Hypothalamus (tissue), 51 donors: ENCODE measurements at regions not wholly inside any gene's neighbourhood (a gene's known extent, or its start where the extent isn't known, plus 50 kb on each side); places are given as distances from the start of the nearest gene placed in this dataset.

Experiments used
- DNase-seq, 51 donors: peaks; one replicate each; lab custom pipeline; 2025; lab: John Stamatoyannopoulos, UW

DNA sequence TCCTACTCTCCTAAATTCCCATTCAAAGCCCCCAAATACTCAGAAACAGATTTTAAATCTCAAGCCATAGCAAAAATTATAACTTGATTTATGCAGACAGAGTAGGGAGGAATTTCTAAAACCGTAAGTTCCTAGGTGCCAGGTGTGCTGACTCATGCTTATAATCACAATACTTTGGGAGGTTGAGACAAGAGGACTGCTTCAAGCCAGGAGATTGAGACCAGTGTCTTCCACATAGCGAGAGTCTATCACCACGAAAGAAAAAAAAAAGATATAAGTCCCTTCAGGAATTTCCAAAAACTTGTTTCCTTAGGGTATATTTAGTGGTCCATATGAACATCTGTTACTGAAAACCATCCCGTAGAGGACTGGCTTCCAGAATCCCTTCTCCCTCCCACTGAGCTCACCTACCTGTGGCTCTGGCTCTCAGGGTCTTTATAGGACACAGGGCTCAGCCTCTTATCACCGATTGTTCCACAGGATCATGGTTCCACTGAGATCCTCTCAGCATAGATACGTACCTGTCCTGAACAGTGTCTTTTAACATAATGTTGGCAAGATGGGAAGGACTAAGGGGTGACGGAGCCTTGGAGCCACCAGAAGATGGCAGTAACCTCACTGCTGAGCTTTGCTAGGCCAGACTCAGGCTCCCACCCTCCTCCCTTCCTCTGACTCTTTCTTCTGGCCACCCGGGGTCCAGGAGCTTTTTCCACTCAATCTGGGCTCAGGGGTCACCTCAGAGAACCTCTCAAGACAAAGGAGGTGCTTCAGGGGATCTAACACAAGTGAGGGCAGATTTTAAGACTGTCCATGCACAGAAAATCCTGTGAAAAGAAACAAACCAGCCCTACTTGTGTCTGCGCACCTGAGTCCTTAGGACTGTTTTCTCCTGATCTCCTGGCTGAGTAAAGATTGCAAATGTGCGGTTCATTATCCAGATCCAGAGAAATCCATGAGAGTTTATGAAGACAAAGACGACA is 117.5 kb upstream of the TOP3B start:
- no peak for DNase-seq

DNA sequence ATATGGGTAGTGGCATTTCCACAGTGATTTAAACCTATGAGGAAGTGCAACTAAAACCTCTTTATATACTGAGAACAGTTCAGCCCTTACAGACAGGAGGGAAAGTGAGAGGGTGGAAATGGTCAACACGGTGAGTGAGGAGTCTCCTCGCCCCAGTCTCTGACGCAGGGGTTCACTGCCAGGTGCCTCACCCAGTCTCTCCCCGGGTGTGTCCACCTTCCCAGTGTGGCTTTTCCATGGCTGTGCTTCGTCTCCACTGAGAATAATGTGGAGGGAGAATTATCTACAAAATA is 116.6 kb upstream of the TOP3B start:
- no peak for DNase-seq

DNA sequence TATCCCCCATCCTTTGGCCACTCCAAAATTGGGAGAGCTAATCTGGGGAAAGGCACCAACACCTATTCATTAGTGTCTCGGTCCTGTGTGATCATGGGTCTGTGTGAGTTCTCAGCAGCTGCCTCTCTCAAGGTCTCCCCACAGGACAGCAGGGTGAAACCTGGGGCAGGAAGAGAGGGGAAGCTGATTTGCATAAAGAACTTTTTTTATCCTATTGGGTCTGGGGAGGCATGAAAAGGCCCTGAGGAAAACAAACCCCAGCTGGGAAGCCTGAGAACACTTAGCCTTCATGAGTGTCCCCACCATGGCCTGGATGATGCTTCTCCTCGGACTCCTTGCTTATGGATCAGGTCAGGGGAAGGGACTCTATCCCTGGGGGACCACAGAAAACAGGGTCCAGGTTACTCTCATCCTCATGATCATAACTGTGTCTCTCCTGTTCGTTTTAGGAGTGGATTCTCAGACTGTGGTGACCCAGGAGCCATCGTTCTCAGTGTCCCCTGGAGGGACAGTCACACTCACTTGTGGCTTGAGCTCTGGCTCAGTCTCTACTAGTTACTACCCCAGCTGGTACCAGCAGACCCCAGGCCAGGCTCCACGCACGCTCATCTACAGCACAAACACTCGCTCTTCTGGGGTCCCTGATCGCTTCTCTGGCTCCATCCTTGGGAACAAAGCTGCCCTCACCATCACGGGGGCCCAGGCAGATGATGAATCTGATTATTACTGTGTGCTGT is 116.0 kb upstream of the TOP3B start:
- DNase-seq: no peak

DNA sequence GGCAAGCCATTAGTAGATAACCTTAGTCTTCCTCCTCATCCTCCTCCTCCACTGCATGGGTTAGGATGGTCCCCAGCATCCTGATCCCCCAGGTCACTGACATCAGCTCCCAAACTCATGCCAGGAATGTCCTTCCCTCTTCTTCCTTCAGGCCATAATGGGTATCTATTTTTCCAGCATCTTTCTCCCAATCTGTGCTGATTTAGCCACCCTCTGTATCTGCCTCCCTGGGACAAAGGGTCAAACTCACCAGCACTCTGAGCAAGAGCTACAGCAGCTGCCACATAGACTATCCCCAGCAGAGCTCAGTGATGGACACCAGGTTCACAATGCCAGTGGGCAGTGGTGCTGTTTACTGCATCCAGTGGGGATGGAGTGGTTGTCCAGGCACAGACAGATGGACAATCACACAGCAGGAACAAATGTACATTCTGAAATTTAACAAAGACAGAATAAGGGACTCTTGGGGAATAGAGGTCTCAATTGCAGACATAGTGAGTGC is 115.2 kb upstream of the TOP3B start:
- DNase-seq: no peak

DNA sequence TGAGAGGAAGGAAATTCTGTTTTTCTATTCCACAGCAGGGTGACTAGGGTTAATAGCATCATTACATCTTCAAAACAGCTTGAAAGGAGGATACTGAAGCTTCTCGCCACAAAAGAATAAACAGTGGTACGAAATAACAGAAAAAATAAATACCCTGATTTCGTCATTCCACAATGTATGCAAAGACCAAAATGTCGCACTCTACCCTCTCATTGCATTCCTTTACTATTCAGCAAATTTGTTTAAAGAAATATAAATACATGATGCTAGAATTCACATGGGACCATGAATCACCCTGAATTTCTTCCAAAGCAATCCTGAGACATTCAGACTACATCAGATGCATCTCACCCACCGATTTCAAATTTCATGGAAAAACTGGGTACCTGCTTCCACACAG is 112.3 kb upstream of the TOP3B start:
- DNase-seq: no peak

DNA sequence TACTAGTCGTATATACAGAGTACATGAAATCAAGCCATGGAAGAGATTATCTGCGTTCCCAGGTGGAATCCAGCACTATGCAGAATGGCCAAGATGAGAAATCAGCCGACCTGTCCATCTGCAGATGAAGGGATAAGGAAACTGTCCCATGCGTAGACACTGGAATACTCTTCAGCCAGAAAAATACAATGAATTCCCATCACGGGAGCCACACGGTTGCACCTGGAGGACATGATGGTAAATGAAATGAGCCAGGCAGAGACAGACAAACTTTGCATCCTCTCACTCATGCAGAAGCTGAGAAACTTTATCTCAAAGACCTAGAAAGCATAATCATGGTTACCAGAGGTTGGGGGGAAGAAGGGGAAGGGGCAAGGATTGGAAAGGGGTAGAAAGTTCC is 111.9 kb upstream of the TOP3B start:
- DNase-seq: no peak

DNA sequence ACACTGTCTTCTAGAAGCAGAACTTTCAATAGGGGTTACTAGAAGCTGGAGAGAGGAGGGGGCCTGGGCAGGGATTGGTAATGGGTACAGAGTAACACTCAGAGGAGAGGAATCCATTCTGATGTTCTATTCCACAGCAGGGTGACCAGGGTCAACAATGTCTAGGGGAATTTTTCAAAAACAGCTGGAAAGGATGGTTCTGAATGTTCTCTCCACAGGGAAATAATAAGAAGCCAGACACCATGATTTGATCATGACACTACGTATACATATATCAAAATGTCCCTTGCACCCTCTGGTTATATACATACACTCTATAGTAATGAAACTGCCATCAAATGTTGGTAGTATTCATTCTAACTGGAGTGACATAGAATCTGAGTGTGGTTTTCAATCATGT is 111.2 kb upstream of the TOP3B start:
- no peak for DNase-seq

DNA sequence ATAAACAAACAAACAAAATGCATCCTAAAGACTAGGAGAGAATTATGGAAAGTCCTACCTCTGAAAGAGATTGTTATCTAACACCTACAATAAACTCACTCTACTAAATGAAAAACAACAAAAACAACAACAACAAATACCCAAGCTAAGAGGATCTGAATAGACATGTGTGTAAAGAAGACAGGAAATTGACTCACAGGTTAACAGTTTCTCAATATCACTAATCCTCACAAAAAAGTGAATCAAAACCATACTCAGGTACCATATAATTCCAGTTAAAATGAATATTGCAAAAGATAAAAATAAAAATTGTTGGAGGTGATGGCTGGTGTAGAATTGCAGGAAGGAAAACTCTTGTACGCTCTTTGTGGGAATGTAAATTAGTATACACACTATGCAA is 110.4 kb upstream of the TOP3B start:
- DNase-seq: no peak

DNA sequence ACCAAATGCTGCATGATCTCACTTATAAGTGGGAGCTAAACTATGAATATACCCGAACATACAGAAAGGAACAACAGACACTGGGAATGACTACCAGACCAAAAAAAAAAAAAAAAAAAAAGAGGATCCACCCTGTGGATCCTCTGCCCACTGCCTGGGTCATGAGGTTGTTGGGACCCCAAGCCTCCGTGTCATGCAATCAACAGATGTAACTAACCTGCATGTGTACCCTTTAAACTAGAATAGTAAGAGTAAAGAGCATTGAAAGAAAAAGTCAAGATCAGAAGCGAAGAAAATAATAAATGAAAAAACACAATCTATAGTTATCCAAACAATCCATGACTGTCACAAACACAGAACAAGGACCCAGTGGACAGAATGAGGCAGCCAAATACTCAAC is 109.5 kb upstream of the TOP3B start:
- no peak for DNase-seq

DNA sequence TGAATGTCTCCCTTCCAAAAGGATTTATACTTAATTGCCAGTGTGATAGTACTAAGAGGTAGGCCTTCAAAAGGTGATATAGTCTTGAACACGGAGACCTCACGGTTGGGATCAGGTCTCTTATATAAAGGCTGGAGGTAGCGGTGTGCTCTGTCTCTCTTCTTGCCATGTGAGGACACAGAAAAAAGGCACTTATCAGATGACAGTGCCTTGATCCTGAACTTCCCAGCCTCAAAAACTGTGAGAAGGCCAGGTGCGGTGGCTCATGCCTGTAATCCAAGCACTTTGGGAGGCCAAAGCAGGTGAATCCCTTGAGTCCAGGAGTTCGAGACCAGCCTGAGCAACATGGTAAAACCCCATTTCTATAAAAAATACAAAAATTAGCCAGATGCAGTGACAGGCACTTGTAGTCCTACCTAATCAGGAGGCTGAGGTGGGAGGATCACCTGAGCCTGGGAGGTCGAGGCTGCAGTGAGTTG is 108.9 kb upstream of the TOP3B start:
- DNase-seq: no peak

DNA sequence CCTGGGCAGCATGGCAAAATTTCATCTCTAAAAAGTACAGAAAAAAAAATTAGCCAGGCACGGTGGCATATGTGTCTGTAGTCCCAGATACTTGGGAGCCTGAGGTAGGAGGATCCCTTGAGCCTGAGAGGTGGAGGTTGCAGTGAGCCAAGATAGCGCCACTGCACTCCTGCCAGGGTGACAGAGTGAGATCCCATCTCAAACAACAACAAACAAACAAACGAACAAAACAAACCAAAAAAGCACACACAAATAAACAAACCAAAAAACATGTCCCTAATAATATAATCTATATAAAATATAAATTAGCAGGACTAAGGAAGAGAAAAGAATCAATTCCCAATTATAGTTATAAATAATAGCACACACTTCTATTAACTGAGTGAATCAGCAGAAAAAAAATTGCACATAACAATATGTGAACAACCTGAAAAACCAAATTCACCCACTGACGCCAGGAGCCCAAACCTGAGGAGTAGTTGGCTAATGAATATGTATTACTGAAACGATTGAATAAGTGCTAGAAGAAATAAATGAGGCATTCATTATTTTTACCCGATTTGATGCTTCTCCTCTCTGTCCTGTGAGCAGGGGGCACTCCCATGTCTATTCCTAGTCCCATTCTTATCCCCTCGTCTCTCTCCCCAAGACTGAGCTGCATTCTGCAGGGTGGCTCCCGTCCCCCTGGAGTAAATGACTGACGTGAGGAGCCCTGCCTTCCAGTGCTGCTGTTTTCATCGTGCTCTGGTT is 108.2 kb upstream of the TOP3B start:
- DNase-seq: no peak

DNA sequence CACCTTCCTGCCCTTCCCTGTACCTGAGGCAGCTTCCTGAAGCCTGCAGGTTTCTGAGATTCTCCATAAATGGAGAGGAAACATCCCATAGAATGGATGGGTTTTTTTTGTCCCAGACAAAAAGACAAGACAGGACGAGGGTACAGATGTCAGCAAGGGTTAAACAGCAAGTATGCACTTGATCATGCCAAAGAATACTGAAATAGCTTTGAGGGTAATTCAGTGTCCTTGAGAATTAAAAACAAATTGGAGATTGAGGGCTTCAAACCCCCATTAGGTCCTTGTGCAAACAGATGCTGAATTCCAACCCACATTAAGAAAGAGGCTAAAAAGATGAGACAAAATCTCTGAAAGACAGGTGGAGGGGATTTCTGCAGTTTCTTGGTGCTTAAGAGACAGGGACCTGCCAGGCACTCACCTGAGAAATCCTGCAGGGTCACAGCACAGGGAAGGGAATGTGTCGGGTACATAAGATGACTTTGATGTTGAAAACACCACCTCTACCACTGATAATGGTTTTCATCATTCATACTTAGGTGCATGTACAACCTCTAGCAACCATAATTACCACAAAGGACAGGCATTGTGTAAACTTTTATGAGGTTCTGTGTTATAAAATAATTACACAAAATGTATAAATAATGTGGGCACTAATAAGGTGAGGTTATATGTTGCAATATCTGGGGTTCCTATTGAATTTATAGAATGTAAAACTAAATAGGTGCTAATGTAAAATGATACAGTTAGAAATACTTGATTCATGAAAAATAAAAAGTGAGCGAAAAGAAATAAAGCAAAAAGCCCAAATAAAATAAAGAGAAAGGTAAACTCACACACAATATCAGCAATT is 107.1 kb upstream of the TOP3B start:
- DNase-seq: no peak

DNA sequence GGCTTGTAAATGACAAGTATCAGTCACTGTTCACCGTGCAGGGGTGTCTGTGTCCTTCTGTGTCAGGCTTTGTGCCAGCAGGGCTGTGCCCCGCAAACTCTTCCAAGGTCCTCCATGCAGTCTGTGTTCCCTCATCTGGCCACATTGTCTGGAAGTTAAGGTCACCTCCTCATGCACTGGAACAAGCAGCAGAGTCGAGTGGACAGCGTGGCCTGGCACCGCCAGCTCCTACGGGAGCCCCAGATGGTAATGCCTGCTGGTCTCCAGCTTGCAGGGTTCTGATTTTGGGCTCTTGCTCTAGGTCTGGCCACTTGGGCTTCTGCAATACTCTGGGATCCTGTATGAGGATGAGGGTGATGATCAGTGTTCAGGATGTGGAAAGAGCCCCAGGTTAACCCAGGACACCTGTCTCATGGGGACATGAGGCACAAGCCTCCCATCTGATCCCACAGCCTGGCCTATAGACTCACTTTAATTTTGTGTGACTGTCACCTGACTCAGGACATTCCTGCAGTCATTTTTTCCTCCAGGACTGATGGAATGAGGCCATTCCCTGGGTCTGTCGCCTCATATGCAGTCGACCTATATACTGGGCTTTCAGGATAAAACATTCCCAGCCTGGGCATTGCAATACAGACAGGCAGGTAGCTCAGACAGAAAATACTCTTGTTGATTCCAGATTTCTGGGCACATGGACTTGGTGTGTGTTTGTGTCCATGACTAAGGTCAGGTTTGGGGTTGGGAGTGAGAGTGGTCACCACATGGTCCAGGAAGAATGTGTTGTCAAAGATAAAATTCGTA is 106.3 kb upstream of the TOP3B start:
- no peak for DNase-seq

DNA sequence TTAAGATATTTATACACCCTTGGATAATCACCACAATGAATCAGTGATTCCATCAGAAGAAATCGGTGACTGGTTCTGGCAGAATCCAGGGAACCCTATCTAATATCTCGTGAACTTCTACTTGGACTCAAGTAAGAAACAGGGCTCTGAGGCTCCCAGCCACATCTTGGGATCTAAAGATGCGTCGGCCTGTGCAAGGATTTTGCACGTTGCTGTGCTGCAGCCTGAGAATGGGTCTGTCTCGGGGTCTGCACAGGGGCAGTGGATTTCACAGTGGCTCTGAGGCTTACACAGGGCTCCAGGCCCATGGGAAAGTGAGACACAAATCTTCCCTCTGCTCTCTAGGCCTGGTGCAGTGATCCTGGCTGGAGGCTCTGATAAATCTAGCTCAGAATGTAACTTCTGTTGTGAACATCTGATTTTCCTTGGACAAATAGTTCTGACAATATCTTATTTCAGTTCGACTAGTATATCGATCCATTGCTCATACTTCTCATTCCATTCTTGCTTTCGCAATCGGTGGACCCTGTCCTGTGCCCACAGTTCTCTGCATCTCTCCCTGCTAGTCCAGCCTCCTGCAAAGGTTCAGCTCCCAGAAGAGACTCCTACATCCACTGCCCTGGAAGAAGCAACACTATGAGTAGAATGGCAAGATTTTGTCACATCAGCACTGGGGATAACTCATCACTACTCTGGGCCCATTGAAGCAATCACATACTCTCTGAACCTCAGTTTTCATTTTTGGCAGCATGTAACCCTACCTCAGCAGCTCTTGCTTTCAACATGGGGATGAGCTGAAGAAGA is 105.5 kb upstream of the TOP3B start:
- no peak for DNase-seq

DNA sequence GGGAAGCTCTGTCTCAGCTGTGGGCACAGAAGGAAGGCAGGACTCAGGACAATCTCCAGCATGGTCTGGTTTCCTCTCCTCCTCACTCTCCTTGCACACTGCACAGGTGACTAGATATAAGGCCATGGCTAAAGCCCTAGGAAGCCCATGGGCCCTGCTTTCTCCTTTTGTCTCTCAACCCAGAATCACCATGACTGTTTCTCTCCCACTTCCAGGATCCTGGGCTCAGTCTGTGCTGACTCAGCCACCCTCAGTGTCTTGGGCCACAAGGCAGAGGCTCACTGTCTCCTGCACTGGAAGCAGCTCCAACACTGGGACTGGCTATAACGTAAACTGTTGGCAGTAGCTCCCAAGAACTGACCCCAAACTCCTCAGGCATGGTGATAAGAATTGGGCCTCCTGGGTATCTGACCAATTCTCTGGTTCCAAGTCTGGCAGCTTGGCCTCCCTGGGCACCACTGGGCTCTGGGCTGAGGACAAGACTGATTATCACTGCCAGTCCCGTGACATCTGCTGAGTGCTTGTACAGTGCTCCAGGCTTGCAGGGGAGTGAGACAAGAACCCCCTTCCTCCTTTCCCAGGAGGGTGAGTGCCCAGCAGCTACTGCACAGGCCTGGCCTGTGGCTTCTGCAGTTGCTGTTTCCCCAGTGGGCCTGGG is 104.0 kb upstream of the TOP3B start:
- DNase-seq: no peak

DNA sequence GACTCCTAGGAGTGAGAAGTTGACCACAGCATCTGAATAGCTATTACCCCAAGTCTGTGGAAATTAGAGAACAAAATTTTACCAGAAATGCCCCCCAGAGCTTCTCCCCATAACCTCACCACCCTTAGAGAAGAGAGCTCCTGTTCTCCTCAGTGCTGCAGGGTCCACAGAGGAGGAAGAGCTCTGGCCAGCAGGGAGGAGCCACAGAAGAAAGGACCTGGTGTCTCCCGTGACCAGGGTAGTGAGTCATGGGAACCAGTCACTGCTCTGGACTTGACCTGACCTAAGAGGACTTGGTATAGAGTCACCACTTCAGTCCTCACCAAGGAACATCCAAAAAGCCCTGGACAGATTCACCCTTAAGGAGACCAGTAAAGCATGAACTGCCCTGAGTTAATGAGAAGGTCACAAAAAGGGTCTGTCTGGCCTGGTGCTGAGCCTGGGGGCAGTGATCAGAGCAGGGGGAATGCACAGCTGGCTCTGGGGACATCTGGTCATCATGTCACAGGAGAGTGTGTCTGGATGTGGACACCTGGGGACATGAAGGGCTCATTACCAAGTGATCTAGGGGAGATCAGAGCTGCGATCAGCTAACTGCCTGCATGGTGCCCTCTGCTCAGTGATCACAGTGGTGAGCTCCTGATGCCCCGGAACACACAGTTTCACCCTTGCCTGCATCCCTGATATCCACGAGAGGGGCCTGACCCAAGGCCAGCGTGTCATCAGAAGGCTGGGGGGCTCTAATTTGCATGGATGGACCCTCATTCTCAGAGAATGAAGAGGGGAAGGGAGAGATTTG is 103.3 kb upstream of the TOP3B start:
- no peak for DNase-seq

DNA sequence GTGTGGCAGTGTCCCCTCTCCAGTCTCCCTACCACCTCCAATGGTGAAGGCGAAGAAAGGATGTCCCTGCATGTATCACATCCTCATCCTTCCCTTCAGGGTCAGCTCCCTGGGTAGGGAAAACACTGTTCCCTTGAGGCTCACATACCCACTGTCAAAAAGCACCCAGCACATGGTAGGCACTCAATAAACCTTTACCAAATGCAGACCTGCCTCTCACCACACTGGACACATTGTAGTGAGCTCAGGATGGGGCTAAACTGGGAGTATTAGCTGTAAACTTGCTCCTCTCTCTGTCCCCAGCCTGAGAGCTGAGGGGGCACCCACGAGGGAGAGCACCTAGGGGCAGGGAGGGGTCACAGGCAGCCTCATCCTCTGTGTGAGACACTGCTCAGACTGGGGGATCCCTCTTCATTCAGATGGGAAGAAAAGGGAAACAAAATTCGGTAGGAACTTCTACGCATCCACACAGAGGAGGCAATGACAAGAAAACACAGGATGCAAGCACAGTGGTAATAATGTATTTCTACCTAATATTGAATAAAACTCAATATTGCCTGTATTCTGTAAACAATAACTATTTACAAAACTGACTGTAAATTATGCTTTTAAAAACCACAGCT is 101.6 kb upstream of the TOP3B start:
- DNase-seq: no peak
